G401 (cell line): ENCODE measurements at regions not wholly inside any gene's neighbourhood (a gene's known extent, or its start where the extent isn't known, plus 50 kb on each side); places are given as distances from the start of the nearest gene placed in this dataset.

ENCODE experiments used
- DNase-seq: peaks from one replicate; pipeline ENCODE4 v3.0.0-alpha.2; 2015; ENCODE audit warnings: low spot score
- in situ Hi-C: cut with HindIII; loops from 2 replicates; pipeline ENCODE4 v1.10.0; 2016; ENCODE audit warnings: low sequenced_read_pairs, mixed read lengths

- in situ Hi-C loops: no loop called here
Observed at GRCh38 chr21:16597753-16598152, 868.0 kb downstream of the USP25 start.

GRCh38 chr21:16605597-16605996, 875.8 kb downstream of the USP25 start:
- in situ Hi-C loops: no loop called here
- peak; percentile 29 for DNase-seq

More at GRCh38 chr21:16597753-16598152, 868.0 kb downstream of the USP25 start:
- DNase-seq: no peak

- in situ Hi-C loops: no loop called here
- DNase-seq: no peak
Observed at GRCh38 chr21:16606271-16606670, 876.5 kb downstream of the USP25 start.

- DNase-seq: peak; percentile 28
- in situ Hi-C loops: no loop called here
Observed at GRCh38 chr21:16608209-16608830, 878.5 kb downstream of the USP25 start.

GRCh38 chr21:16619281-16619680, 889.5 kb downstream of the USP25 start:
- no peak for DNase-seq
- in situ Hi-C loops: no loop called here

- in situ Hi-C loops: no loop called here
- DNase-seq: no peak
Observed at GRCh38 chr21:16620786-16621320, 891.1 kb downstream of the USP25 start.

- in situ Hi-C loops: no loop called here
- peak; percentile 27 for DNase-seq
Observed at GRCh38 chr21:16624479-16625118, 888.2 kb upstream of the CXADR start.

- in situ Hi-C loops: no loop called here
- DNase-seq: no peak
Observed at GRCh38 chr21:16625491-16625890, 887.4 kb upstream of the CXADR start.

GRCh38 chr21:16633831-16634459, 878.9 kb upstream of the CXADR start:
- in situ Hi-C loops: no loop called here
- DNase-seq: peak; percentile 65

GRCh38 chr21:16634515-16634914, 878.3 kb upstream of the CXADR start:
- in situ Hi-C loops: no loop called here
- no peak for DNase-seq

- no peak for DNase-seq
- in situ Hi-C loops: no loop called here
Observed at GRCh38 chr21:16640297-16641027, 872.4 kb upstream of the CXADR start.

- no peak for DNase-seq
- in situ Hi-C loops: no loop called here
Observed at GRCh38 chr21:16642353-16642752, 870.5 kb upstream of the CXADR start.

- in situ Hi-C loops: no loop called here
- no peak for DNase-seq
Observed at GRCh38 chr21:16644685-16645084, 868.2 kb upstream of the CXADR start.

- in situ Hi-C loops: no loop called here
- DNase-seq: no peak
Observed at GRCh38 chr21:16650714-16651366, 862.0 kb upstream of the CXADR start.

- no peak for DNase-seq
- in situ Hi-C loops: no loop called here
Observed at GRCh38 chr21:16651956-16652355, 860.9 kb upstream of the CXADR start.

GRCh38 chr21:16663436-16663835, 849.4 kb upstream of the CXADR start:
- in situ Hi-C loops: no loop called here
- DNase-seq: no peak

- in situ Hi-C loops: no loop called here
Observed at GRCh38 chr21:16667395-16667794, 845.4 kb upstream of the CXADR start.

GRCh38 chr21:16674949-16675348, 837.9 kb upstream of the CXADR start:
- in situ Hi-C loops: no loop called here
- no peak for DNase-seq

More at GRCh38 chr21:16667395-16667794, 845.4 kb upstream of the CXADR start:
- DNase-seq: no peak

GRCh38 chr21:16676391-16676790, 836.5 kb upstream of the CXADR start:
- DNase-seq: no peak
- in situ Hi-C loops: no loop called here
